Esophagus muscularis mucosa (tissue), 3 donors: ENCODE measurements at regions not wholly inside any gene's neighbourhood (a gene's known extent, or its start where the extent isn't known, plus 50 kb on each side); places are given as distances from the start of the nearest gene placed in this dataset.

Source experiments
- POLR2A ChIP-seq: fragments of 450-650 bp; IDR thresholded peaks from one replicate; pipeline ENCODE4 v1.6.1; 2017; ENCODE audit warnings: antibody characterized with exemption, moderate library complexity, mild to moderate bottlenecking, low read depth
- TF ChIP-seq, protein P1 (sequence below), 3 experiments: fragments of 200-600 bp in 2 of 3; fragments of 450-650 bp in 1 of 3; sonication (generic) in 2 of 3; IDR thresholded peaks; one replicate each; pipeline ENCODE4 v1.5.1; 2017 to 2019; ENCODE audit warnings: antibody characterized with exemption in 3 of 3, mild to moderate bottlenecking in 2 of 3, moderate library complexity in 1 of 3

DNA sequence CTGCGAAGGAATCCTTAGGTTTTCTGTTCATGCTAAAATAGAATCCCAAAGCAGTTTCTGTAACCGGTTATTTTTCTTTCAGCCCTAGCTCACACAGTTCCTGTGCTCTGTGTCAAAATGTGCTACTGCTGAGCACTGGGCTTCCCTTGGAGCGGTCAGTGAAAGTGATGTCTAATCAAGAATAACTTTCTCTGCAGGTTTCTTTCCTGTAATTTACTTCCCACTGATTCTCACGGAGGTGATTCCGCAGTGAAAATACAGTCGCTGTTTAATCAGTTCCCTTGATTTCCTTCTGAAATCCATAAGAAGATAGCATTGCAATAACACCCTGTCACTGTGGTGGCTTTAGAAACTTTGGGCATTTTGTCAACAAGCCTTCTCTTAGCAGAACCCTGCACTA is 112.0 kb upstream of the ISL1 start:
- TF ChIP-seq, protein P1, sequence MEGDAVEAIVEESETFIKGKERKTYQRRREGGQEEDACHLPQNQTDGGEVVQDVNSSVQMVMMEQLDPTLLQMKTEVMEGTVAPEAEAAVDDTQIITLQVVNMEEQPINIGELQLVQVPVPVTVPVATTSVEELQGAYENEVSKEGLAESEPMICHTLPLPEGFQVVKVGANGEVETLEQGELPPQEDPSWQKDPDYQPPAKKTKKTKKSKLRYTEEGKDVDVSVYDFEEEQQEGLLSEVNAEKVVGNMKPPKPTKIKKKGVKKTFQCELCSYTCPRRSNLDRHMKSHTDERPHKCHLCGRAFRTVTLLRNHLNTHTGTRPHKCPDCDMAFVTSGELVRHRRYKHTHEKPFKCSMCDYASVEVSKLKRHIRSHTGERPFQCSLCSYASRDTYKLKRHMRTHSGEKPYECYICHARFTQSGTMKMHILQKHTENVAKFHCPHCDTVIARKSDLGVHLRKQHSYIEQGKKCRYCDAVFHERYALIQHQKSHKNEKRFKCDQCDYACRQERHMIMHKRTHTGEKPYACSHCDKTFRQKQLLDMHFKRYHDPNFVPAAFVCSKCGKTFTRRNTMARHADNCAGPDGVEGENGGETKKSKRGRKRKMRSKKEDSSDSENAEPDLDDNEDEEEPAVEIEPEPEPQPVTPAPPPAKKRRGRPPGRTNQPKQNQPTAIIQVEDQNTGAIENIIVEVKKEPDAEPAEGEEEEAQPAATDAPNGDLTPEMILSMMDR (IDR thresholded peaks at IDR 0.05), result no peak
- TF ChIP-seq POLR2A, result no peak
